GM12873 (cell line): ENCODE measurements at regions not wholly inside any gene's neighbourhood (a gene's known extent, or its start where the extent isn't known, plus 50 kb on each side); places are given as distances from the start of the nearest gene placed in this dataset.

Experiments used
- TF ChIP-seq, protein P1 (sequence below): IDR thresholded peaks from 2 replicates; pipeline ENCODE4 v1.5.1; 2012; ENCODE audit warnings: low read depth, mild to moderate bottlenecking, moderate library complexity, low read length, control low read depth; ENCODE audit not compliant: insufficient read depth; ENCODE audit errors: missing control alignments

DNA sequence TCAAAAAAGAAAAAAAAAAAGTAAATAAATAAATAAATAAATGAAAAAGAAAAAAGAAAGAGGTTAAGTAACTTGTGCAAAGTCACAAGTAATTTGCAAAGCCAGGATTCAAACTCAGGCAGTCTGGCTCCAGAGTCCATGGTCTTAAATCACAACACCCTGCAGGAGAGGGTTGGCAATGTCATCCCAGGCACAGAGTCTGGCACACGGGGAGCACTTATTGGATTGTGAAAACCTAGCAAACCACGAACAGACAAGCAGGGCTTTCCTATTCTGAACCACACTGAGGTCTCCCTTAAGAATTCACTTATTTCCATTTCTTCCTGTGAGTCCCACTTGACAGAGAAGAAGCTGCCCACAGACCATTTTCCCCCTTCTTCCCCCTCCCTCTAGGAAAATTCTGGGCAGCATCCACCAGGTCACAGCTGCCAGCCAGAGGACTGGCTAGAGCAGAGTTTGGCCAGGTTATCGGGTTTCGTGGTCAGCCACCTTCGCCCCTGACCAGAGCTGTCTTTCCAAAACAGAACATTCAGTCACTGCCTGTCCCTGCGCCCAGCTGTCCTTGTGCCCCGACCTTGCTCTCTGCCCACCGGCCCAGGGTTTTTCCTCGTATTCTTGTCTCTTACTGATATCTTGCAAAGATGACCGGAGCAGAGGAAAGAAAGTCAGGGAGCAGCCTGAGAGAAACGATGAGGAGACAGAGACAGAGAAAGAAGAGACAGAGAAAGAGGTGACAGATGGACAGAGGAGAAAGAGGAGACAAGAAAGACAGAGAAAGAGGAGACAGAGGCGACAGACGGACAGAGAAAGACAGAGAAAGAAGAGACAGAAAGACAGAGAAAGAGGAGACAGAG, 106.4 kb upstream of the PTPN1 start:
- TF ChIP-seq, protein P1, sequence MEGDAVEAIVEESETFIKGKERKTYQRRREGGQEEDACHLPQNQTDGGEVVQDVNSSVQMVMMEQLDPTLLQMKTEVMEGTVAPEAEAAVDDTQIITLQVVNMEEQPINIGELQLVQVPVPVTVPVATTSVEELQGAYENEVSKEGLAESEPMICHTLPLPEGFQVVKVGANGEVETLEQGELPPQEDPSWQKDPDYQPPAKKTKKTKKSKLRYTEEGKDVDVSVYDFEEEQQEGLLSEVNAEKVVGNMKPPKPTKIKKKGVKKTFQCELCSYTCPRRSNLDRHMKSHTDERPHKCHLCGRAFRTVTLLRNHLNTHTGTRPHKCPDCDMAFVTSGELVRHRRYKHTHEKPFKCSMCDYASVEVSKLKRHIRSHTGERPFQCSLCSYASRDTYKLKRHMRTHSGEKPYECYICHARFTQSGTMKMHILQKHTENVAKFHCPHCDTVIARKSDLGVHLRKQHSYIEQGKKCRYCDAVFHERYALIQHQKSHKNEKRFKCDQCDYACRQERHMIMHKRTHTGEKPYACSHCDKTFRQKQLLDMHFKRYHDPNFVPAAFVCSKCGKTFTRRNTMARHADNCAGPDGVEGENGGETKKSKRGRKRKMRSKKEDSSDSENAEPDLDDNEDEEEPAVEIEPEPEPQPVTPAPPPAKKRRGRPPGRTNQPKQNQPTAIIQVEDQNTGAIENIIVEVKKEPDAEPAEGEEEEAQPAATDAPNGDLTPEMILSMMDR = no peak

DNA sequence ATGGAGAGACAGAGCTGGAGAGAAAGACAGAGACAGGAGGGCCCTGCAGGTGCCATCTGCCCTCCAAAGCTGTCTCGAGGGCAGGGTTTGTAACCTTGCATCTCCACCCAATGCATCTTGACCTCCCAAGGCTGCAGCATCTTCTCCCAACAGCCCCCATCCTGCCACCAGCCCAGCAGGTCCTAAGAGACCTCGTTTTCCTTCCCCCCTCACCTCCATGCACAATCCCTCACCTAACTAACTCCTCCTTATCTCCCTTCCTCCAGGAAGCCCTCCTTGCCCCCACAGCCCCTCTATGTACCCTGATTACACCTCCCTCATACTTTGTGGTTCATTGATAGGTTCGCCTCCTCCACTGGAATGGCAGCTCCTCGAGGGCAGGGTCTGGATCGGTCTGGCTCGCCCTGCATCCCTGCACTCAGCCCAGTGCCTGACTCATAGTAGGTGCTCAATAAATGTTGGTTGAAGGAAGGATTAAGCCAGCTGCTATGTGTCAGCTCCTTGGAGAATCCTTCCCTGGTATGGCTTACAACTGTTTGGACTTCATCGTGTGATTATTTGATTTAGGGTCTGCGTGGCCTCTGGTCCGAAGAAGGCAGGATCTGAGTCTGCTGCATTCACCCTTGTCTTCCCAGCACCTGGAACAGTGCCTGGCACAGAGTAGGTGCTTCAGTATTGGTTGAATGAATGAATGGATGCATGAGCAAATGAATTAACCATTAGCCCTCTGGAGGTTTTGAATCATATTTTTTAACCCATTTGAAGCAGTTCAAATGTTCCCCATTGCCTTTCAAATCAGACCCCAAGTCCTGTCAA, 105.6 kb upstream of the PTPN1 start:
- TF ChIP-seq, protein P1 = no peak

DNA sequence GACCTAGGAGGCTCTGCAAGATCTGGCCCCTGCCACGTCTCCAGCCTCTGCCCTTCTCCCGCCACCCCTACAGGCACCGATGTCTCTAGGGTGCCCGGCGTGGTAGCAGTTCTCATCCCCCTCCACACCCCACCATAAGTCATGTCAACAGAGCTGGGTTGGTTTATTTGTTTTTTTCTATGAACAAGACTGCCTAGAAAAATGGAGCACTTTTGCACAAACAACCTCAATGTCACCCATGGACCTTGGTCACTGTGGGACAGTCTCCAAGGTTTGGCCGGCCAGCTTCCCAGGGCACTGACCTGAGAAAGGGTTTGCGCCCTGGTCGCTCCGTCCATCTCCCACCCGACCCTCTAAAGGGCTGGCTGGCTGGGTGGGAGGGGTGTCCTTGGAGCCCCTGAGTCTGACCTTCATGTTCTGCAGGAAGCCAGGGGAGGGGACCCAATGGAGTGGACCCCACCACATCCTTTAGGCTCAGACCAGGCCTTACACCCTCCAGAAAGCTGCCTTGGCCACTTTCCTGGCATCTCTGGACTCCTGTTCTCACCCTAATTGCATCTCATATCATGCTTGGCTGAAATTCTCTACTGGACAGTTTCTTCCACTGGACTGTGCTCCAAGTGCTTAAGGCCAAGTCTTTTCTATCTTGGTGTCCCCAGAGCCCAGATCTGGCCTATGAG, 104.8 kb upstream of the PTPN1 start:
- TF ChIP-seq, protein P1 = no peak

DNA sequence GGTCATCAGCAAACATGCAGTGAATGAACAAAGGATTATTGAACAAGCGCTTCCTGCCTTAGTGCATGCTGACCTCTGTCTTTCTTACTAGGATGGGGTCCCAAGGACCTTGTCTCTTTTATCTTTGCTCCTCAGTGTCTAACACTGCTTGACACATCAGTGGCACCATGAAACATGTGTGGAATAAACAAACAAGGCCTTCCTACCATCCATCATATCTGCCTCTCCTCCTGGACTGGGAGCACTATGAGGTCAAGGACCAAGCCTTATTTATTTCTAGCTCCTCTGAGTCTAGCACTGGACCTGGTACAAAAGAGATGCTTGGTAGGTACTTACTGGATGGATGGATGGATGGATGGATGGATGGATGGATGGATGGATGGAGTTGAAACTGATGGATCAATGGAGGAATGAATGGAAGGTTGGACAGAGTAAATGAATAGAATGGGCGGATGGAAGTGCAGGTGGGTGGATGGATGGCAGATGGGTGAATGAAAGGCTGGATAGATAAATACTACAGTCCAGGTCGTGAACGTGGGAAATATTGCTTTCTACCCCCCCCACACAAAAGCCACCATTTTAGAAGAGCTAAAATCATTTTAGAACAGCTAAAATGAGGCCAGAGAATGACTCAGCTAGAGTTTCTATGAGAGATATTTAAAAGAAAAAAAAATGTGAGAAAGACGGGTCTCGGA, 104.1 kb upstream of the PTPN1 start:
- TF ChIP-seq, protein P1 = no peak

DNA sequence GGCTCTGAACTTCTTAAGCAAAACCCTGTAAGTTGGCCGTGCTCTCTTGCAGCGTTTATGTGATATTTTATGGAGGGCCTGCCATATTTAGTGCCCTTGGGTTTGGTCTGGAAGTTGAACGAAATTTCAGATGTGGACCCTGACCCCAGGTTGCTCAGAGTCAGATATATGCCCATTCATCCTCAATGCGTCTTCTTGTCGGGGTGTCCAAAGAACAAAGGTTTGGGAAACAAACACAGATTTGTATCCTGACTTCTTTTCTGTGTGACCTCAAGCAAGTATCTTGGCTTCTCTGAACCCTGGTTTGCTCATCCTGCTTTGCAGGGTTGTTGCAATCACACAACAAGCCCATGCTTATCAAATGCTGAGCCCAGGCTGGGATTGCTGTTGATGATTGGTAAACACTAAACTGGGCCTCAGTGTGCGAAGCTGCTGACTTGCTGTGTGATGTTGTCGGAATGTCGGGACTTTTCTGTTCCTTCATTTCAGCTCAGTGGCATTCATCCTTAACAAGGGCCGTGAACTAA, 103.5 kb upstream of the PTPN1 start:
- TF ChIP-seq, protein P1 = no peak

DNA sequence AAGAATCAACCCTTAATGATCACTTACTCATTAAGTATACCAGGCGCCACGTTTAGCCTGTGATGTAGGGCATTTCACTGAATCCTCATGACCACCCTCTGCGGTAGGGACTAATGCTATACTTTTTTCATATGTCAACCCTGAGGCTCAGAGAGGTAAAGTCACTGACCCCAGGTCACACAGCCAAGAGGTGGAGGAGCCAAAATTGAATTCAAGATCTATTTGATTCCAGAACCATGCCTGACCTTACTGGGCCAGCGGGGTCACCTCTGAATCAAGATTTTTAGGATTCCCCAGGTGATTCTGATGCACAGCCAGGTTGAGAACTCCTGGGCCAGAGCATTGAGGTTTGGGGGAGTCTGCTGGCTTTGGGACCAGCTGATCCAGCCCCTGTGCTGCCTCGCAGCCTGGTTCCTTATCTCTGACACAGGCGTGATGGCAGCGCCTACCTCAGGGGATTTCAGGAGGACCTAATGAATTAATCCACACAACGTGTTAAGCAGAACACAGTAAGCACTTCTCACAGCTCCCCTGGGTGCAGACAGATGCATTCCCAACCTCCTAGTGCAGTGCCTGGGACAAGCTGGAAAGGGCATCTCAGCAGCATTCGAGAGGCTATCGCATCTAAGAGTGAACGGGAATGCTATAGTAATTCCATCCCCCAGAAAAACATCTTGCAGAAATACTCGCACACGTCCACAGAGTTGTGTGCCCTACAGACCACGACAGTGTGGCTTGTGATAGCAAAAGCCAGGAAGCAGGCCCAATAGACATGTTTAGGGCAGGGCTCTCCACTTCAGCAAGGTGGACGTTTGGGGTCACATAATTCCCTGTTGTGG, 101.4 kb upstream of the PTPN1 start:
- TF ChIP-seq, protein P1 = no peak
